ENCODE measurements at regions not wholly inside any gene's neighbourhood (a gene's known extent, or its start where the extent isn't known, plus 50 kb on each side); places are given as distances from the start of the nearest gene placed in this dataset.

DNA sequence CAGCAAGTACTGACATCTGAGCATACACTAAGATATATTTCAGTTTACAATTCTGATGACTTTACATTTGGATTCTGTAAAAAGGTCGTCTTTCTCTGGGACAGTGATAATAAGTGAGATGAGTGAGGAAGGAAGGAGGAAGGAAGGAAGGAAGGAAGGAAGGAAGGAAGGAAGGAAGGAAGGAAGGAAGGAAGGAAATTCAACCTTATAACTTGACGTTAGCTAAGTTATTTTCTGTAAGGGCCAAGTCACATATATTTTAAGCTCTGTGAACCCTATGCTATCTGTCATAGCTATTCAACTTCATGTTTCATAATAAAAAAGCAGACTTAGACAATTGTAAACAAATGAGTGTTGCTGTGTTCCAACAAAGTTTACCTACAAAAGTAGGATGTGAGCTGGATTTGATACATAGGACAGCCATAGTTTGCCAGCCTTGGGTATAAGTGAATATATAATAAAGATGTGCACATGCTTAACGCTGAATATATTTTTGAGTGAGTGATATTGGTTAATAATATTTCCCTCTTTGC is 753.0 kb upstream of the NDST4 start:
- no peaks in the 10 kb centered on the region for H3F3A ChIP-seq (replicated peaks; ENCODE audit: low read depth)
- no peaks in the 10 kb centered on the region for H3K36me3 ChIP-seq (ENCODE audit: insufficient read depth)
- H2AFZ ChIP-seq, result no peak overlapping the region
- no peaks in the 10 kb centered on the region for H3K36me3 Mint-ChIP-seq (ENCODE audit: low read depth)
- no peak overlapping the region for H3K27ac ChIP-seq (ENCODE audit: low read depth)
- no peak overlapping the region for H3K4me2 ChIP-seq
- no peaks in the 10 kb centered on the region for H3K9me3 Mint-ChIP-seq
- H4K20me1 ChIP-seq (replicated peaks; ENCODE audit: insufficient read depth), result no peaks in the 10 kb centered on the region
- no peaks in the 10 kb centered on the region for H3K4me1 ChIP-seq (ENCODE audit: insufficient read depth)
- no peaks in the 10 kb centered on the region for H3K27me3 ChIP-seq (ENCODE audit: insufficient read depth)
- TF ChIP-seq NANOG (IDR thresholded peaks at IDR 0.05; ENCODE audit: borderline replicate concordance) (no peak), ZNF331 (CRISPR knock-in tag; IDR thresholded peaks at IDR 0.05; ENCODE audit: low read depth) (no peak), POLR2AphosphoS5 (IDR thresholded peaks at IDR 0.05; ENCODE audit: low read depth) (no peak), CREB1 (CRISPR knock-in tag; IDR thresholded peaks at IDR 0.05; ENCODE audit: low read depth) (no peak), EZH2 (IDR thresholded peaks at IDR 0.05; ENCODE audit: low read depth, unreplicated experiment) (no peak), STAT1 (IDR thresholded peaks at IDR 0.05; ENCODE audit: unreplicated experiment) (no peak), ZNF114 (CRISPR knock-in tag; IDR thresholded peaks at IDR 0.05) (no peak), JUNB (IDR thresholded peaks at IDR 0.05; ENCODE audit: unreplicated experiment) (no peak), EZH2phosphoT487 (IDR thresholded peaks at IDR 0.05; ENCODE audit: unreplicated experiment) (no peak)
- TF ChIP-seq, protein P1, sequence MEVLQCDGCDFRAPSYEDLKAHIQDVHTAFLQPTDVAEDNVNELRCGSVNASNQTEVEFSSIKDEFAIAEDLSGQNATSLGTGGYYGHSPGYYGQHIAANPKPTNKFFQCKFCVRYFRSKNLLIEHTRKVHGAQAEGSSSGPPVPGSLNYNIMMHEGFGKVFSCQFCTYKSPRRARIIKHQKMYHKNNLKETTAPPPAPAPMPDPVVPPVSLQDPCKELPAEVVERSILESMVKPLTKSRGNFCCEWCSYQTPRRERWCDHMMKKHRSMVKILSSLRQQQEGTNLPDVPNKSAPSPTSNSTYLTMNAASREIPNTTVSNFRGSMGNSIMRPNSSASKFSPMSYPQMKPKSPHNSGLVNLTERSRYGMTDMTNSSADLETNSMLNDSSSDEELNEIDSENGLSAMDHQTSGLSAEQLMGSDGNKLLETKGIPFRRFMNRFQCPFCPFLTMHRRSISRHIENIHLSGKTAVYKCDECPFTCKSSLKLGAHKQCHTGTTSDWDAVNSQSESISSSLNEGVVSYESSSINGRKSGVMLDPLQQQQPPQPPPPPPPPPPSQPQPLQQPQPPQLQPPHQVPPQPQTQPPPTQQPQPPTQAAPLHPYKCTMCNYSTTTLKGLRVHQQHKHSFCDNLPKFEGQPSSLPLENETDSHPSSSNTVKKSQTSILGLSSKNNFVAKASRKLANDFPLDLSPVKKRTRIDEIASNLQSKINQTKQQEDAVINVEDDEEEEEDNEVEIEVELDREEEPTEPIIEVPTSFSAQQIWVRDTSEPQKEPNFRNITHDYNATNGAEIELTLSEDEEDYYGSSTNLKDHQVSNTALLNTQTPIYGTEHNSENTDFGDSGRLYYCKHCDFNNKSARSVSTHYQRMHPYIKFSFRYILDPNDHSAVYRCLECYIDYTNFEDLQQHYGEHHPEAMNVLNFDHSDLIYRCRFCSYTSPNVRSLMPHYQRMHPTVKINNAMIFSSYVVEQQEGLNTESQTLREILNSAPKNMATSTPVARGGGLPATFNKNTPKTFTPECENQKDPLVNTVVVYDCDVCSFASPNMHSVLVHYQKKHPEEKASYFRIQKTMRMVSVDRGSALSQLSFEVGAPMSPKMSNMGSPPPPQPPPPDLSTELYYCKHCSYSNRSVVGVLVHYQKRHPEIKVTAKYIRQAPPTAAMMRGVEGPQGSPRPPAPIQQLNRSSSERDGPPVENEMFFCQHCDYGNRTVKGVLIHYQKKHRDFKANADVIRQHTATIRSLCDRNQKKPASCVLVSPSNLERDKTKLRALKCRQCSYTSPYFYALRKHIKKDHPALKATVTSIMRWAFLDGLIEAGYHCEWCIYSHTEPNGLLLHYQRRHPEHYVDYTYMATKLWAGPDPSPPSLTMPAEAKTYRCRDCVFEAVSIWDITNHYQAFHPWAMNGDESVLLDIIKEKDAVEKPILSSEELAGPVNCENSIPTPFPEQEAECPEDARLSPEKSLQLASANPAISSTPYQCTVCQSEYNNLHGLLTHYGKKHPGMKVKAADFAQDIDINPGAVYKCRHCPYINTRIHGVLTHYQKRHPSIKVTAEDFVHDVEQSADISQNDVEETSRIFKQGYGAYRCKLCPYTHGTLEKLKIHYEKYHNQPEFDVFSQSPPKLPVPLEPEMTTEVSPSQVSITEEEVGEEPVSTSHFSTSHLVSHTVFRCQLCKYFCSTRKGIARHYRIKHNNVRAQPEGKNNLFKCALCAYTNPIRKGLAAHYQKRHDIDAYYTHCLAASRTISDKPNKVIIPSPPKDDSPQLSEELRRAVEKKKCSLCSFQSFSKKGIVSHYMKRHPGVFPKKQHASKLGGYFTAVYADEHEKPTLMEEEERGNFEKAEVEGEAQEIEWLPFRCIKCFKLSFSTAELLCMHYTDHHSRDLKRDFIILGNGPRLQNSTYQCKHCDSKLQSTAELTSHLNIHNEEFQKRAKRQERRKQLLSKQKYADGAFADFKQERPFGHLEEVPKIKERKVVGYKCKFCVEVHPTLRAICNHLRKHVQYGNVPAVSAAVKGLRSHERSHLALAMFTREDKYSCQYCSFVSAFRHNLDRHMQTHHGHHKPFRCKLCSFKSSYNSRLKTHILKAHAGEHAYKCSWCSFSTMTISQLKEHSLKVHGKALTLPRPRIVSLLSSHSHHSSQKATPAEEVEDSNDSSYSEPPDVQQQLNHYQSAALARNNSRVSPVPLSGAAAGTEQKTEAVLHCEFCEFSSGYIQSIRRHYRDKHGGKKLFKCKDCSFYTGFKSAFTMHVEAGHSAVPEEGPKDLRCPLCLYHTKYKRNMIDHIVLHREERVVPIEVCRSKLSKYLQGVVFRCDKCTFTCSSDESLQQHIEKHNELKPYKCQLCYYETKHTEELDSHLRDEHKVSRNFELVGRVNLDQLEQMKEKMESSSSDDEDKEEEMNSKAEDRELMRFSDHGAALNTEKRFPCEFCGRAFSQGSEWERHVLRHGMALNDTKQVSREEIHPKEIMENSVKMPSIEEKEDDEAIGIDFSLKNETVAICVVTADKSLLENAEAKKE (CRISPR knock-in tag; IDR thresholded peaks at IDR 0.05), result no peak
- TF ChIP-seq, protein P2, sequence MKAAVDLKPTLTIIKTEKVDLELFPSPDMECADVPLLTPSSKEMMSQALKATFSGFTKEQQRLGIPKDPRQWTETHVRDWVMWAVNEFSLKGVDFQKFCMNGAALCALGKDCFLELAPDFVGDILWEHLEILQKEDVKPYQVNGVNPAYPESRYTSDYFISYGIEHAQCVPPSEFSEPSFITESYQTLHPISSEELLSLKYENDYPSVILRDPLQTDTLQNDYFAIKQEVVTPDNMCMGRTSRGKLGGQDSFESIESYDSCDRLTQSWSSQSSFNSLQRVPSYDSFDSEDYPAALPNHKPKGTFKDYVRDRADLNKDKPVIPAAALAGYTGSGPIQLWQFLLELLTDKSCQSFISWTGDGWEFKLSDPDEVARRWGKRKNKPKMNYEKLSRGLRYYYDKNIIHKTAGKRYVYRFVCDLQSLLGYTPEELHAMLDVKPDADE (IDR thresholded peaks at IDR 0.05), result no peak
- TF ChIP-seq, protein P3, sequence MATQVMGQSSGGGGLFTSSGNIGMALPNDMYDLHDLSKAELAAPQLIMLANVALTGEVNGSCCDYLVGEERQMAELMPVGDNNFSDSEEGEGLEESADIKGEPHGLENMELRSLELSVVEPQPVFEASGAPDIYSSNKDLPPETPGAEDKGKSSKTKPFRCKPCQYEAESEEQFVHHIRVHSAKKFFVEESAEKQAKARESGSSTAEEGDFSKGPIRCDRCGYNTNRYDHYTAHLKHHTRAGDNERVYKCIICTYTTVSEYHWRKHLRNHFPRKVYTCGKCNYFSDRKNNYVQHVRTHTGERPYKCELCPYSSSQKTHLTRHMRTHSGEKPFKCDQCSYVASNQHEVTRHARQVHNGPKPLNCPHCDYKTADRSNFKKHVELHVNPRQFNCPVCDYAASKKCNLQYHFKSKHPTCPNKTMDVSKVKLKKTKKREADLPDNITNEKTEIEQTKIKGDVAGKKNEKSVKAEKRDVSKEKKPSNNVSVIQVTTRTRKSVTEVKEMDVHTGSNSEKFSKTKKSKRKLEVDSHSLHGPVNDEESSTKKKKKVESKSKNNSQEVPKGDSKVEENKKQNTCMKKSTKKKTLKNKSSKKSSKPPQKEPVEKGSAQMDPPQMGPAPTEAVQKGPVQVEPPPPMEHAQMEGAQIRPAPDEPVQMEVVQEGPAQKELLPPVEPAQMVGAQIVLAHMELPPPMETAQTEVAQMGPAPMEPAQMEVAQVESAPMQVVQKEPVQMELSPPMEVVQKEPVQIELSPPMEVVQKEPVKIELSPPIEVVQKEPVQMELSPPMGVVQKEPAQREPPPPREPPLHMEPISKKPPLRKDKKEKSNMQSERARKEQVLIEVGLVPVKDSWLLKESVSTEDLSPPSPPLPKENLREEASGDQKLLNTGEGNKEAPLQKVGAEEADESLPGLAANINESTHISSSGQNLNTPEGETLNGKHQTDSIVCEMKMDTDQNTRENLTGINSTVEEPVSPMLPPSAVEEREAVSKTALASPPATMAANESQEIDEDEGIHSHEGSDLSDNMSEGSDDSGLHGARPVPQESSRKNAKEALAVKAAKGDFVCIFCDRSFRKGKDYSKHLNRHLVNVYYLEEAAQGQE (IDR thresholded peaks at IDR 0.05; ENCODE audit: unreplicated experiment), result no peak
- TF ChIP-seq, protein P4, sequence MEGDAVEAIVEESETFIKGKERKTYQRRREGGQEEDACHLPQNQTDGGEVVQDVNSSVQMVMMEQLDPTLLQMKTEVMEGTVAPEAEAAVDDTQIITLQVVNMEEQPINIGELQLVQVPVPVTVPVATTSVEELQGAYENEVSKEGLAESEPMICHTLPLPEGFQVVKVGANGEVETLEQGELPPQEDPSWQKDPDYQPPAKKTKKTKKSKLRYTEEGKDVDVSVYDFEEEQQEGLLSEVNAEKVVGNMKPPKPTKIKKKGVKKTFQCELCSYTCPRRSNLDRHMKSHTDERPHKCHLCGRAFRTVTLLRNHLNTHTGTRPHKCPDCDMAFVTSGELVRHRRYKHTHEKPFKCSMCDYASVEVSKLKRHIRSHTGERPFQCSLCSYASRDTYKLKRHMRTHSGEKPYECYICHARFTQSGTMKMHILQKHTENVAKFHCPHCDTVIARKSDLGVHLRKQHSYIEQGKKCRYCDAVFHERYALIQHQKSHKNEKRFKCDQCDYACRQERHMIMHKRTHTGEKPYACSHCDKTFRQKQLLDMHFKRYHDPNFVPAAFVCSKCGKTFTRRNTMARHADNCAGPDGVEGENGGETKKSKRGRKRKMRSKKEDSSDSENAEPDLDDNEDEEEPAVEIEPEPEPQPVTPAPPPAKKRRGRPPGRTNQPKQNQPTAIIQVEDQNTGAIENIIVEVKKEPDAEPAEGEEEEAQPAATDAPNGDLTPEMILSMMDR (conservative IDR thresholded peaks at IDR 0.05; ENCODE audit: low read depth in 2 of 2), result no peak
- DNase-seq (ENCODE audit: low spot score), result no peak
- H3K79me2 ChIP-seq (replicated peaks; ENCODE audit: insufficient read depth), result no peaks in the 10 kb centered on the region
- H3K4me3 ChIP-seq, result no peak overlapping the region
- H3K27ac Mint-ChIP-seq, result no peak overlapping the region
- H3K27me3 Mint-ChIP-seq (ENCODE audit: insufficient read depth, low read depth, poor library complexity), result peaks cover 1% of the 10 kb centered on the region
- H3K4me3 Mint-ChIP-seq, result no peak overlapping the region
- no peaks in the 10 kb centered on the region for H3K4me1 Mint-ChIP-seq
- H3K9me2 ChIP-seq (ENCODE audit: insufficient read depth), result no peaks in the 10 kb centered on the region
- no peak for ATAC-seq

Data from GM23338 (cell line).